Caco-2 (cell line): ENCODE measurements at regions not wholly inside any gene's neighbourhood (a gene's known extent, or its start where the extent isn't known, plus 50 kb on each side); places are given as distances from the start of the nearest gene placed in this dataset.

Experiments used
- BruUV-seq: library from RNA; stranded (reverse); fragments of 400-500 nt; replicated peaks from 2 replicates; lab custom pipeline; 2021; lab: Mats Ljungman, UMichigan
- CTCF ChIA-PET: fragments of 300-600 bp; sonication (Branson Sonifier 250); formaldehyde crosslinking; loops from one replicate; lab custom pipeline; 2022; ENCODE audit warnings: antibody characterized with exemption; lab: Charles Lee
- POLR2A ChIA-PET: fragments of 300-600 bp; sonication (Branson Sonifier 250); formaldehyde crosslinking; loops from one replicate; lab custom pipeline; 2022; ENCODE audit warnings: antibody characterized with exemption; lab: Charles Lee
- DNase-seq, 2 experiments: peaks; one replicate each; pipeline versions ENCODE4 v3.0.0 to v3.0.0-alpha.2; 2020 to 2022
- H3K27me3 ChIP-seq: replicated peaks from 2 replicates; pipeline ENCODE4 v1.6.0; 2011; ENCODE audit warnings: low read length; ENCODE audit not compliant: control insufficient read depth, insufficient read depth
- H3K36me3 ChIP-seq: 2 replicates; pipeline ENCODE4 v1.5.1; 2011; ENCODE audit warnings: low read length; ENCODE audit not compliant: control insufficient read depth, insufficient read depth
- H3K4me1 ChIP-seq: fragments of 250-450 bp; sonication (Bioruptor Pico); 2 replicates; pipeline ENCODE4 v1.5.1; 2020; ENCODE audit warnings: mild to moderate bottlenecking
- H3K4me3 ChIP-seq: 2 replicates; pipeline ENCODE4 v1.5.1; 2011; ENCODE audit warnings: low read depth, mild to moderate bottlenecking, control low read depth, low read length
- H3K9me3 ChIP-seq: fragments of 250-450 bp; sonication (Bioruptor Pico); 2 replicates; pipeline ENCODE4 v1.5.1; 2020; ENCODE audit warnings: mild to moderate bottlenecking, moderate library complexity
- H3K27ac Mint-ChIP-seq: one replicate; pipeline ENCODE4 v1.8.0; 2022; ENCODE audit warnings: mixed read lengths; ENCODE audit not compliant: unreplicated experiment
- H3K27me3 Mint-ChIP-seq: one replicate; pipeline ENCODE4 v1.8.0; 2022; ENCODE audit warnings: mixed read lengths; ENCODE audit not compliant: insufficient read depth, unreplicated experiment
- H3K36me3 Mint-ChIP-seq: one replicate; pipeline ENCODE4 v1.8.0; 2022; ENCODE audit warnings: mild to moderate bottlenecking, mixed read lengths; ENCODE audit not compliant: insufficient read depth, unreplicated experiment
- H3K4me1 Mint-ChIP-seq: one replicate; pipeline ENCODE4 v1.8.0; 2022; ENCODE audit warnings: low read depth, mixed read lengths; ENCODE audit not compliant: unreplicated experiment
- H3K4me3 Mint-ChIP-seq: one replicate; pipeline ENCODE4 v1.8.0; 2022; ENCODE audit warnings: mild to moderate bottlenecking, moderate library complexity, mixed read lengths; ENCODE audit not compliant: unreplicated experiment
- H3K9me3 Mint-ChIP-seq: one replicate; pipeline ENCODE4 v1.8.0; 2022; ENCODE audit warnings: mixed read lengths; ENCODE audit not compliant: unreplicated experiment
- intact Hi-C: fragments of 100-400 bp; cut with micrococcal nuclease; formaldehyde crosslinking; loops from one replicate; pipeline ENCODE4 v1.10.0; 2022; ENCODE audit not compliant: unreplicated experiment
- TF ChIP-seq, protein P1 (sequence below), 2 experiments: fragments of 200-600 bp in 1 of 2; IDR thresholded peaks; 1 replicate in 1 of 2; 2 replicates in 1 of 2; pipeline versions ENCODE4 v1.5.1 to v1.8.0; 2011 to 2022; ENCODE audit warnings: antibody characterized with exemption in 1 of 2, control low read depth in 1 of 2, inconsistent platforms in 1 of 2, low read depth in 1 of 2, low read length in 1 of 2, mild to moderate bottlenecking in 1 of 2, moderate library complexity in 1 of 2; ENCODE audit not compliant: insufficient read depth in 1 of 2, severe bottlenecking in 1 of 2, unreplicated experiment in 1 of 2

DNA sequence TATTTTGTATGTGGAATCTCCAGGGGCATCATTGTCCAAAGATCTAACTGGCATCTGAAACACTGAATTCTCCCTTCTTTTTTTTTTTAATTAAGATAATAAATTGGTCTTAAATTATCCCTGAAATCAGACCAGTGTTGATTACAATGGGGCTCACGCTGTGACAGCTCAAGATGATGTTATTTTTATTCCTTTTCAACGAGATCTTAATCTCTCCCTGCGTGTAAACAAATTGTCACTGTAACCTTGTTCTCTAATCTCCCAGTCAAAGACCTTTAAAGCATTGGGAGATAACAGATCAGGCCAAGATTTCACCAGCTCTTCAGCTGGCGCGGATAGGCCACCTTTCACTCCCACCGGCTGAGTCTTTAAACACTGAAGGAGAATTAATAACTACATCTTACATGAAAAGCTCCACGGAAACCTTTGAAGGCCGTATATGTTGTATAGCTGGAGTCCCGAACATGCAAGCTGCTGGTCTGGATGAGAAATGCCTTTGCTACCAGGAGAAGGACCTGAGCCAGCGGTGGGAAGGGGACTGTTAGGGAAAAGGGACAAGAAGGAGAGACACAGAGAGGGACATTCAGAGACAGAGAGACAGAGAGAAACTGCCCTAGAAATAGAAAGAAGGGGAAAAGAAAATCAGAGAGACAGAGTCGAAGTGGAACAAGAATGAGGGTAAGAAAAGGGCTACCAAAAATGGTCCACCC lies 418.8 kb upstream of the NR2F2 start:
- no TSS peak for BruUV-seq
- POLR2A ChIA-PET: no interaction called here
- Histone ChIP-seq H3K27me3 (no peaks in the 10 kb centered on the region), H3K36me3 (no peaks in the 10 kb centered on the region), H3K4me3 (no peak overlapping the region), H3K4me1 (peaks cover 10% of the 10 kb centered on the region), H3K9me3 (no peaks in the 10 kb centered on the region)
- Mint-ChIP-seq H3K4me1 (peaks cover 7% of the 10 kb centered on the region), H3K36me3 (no peaks in the 10 kb centered on the region), H3K27me3 (no peaks in the 10 kb centered on the region), H3K27ac (no peak overlapping the region), H3K4me3 (no peak overlapping the region), H3K9me3 (no peaks in the 10 kb centered on the region)
- peak in 1 of 2 experiments; percentile 20 for DNase-seq
- TF ChIP-seq, protein P1, sequence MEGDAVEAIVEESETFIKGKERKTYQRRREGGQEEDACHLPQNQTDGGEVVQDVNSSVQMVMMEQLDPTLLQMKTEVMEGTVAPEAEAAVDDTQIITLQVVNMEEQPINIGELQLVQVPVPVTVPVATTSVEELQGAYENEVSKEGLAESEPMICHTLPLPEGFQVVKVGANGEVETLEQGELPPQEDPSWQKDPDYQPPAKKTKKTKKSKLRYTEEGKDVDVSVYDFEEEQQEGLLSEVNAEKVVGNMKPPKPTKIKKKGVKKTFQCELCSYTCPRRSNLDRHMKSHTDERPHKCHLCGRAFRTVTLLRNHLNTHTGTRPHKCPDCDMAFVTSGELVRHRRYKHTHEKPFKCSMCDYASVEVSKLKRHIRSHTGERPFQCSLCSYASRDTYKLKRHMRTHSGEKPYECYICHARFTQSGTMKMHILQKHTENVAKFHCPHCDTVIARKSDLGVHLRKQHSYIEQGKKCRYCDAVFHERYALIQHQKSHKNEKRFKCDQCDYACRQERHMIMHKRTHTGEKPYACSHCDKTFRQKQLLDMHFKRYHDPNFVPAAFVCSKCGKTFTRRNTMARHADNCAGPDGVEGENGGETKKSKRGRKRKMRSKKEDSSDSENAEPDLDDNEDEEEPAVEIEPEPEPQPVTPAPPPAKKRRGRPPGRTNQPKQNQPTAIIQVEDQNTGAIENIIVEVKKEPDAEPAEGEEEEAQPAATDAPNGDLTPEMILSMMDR (IDR thresholded peaks at IDR 0.05; ENCODE audit: insufficient read depth in 1 of 2, low read depth in 1 of 2, low read length in 1 of 2, severe bottlenecking in 1 of 2, unreplicated experiment in 1 of 2): no peak
- CTCF ChIA-PET: no interaction called here
- intact Hi-C loops: loop anchor here (2.0 kb wide), 1 partner anchor 33 kb away; no protein-coding TSS in a partner anchor

- Histone ChIP-seq H3K4me3 (no peak overlapping the region), H3K9me3 (no peaks in the 10 kb centered on the region), H3K4me1 (peaks cover 10% of the 10 kb centered on the region), H3K27me3 (no peaks in the 10 kb centered on the region), H3K36me3 (no peaks in the 10 kb centered on the region)
- no peak overlapping the region for H3K4me3 Mint-ChIP-seq
- BruUV-seq: no TSS peak
- CTCF ChIA-PET: no interaction called here
- no peaks in the 10 kb centered on the region for H3K27me3 Mint-ChIP-seq
- TF ChIP-seq, protein P1 (IDR thresholded peaks at IDR 0.05; ENCODE audit: insufficient read depth in 1 of 2, low read depth in 1 of 2, low read length in 1 of 2, severe bottlenecking in 1 of 2, unreplicated experiment in 1 of 2): no peak
- H3K36me3 Mint-ChIP-seq: no peaks in the 10 kb centered on the region
- peak in 1 of 2 experiments; percentile 15 for DNase-seq
- POLR2A ChIA-PET: no interaction called here
- no peak overlapping the region for H3K27ac Mint-ChIP-seq
- intact Hi-C loops: loop anchor here (2.0 kb wide), 1 partner anchor 33 kb away; no protein-coding TSS in a partner anchor
- no peaks in the 10 kb centered on the region for H3K9me3 Mint-ChIP-seq
- H3K4me1 Mint-ChIP-seq: peaks cover 7% of the 10 kb centered on the region
Measured at GRCh38 chr15:95912280-95912625, 418.2 kb upstream of the NR2F2 start.

GRCh38 chr15:95912728-95913127 lies 417.8 kb upstream of the NR2F2 start:
- POLR2A ChIA-PET: no interaction called here
- peaks cover 7% of the 10 kb centered on the region for H3K4me1 Mint-ChIP-seq
- Histone ChIP-seq H3K27me3 (no peaks in the 10 kb centered on the region), H3K4me3 (no peak overlapping the region), H3K4me1 (peaks cover 10% of the 10 kb centered on the region), H3K36me3 (no peaks in the 10 kb centered on the region), H3K9me3 (no peaks in the 10 kb centered on the region)
- no peak for DNase-seq
- TF ChIP-seq, protein P1 (IDR thresholded peaks at IDR 0.05; ENCODE audit: insufficient read depth in 1 of 2, low read depth in 1 of 2, low read length in 1 of 2, severe bottlenecking in 1 of 2, unreplicated experiment in 1 of 2): no peak
- intact Hi-C loops: loop anchor here (2.0 kb wide), 1 partner anchor 32 kb away; no protein-coding TSS in a partner anchor
- no peak overlapping the region for H3K4me3 Mint-ChIP-seq
- no TSS peak for BruUV-seq
- H3K27ac Mint-ChIP-seq: no peak overlapping the region
- no peaks in the 10 kb centered on the region for H3K27me3 Mint-ChIP-seq
- CTCF ChIA-PET: no interaction called here
- no peaks in the 10 kb centered on the region for H3K9me3 Mint-ChIP-seq
- no peaks in the 10 kb centered on the region for H3K36me3 Mint-ChIP-seq
